GM21723 (cell line): ENCODE measurements at regions not wholly inside any gene's neighbourhood (a gene's known extent, or its start where the extent isn't known, plus 50 kb on each side); places are given as distances from the start of the nearest gene placed in this dataset.

Experiments used
- ATAC-seq: cut with Tn5 transposase; IDR thresholded peaks from one replicate; pipeline ENCODE4 v1.9.1; 2021; ENCODE audit warnings: mild to moderate bottlenecking, moderate library complexity; ENCODE audit not compliant: unreplicated experiment

GRCh38 chr18:6605115-6605869, 124.2 kb upstream of the ARHGAP28 start:
- no peak for ATAC-seq

- no peak for ATAC-seq
These were observed 123.0 kb upstream of the ARHGAP28 start for GRCh38 chr18:6606411-6607085.

- no peak for ATAC-seq
These were observed 122.2 kb upstream of the ARHGAP28 start for GRCh38 chr18:6607343-6607742.

- no peak for ATAC-seq
These were observed 119.8 kb upstream of the ARHGAP28 start for GRCh38 chr18:6609666-6610264.

- no peak for ATAC-seq
These were observed 119.0 kb upstream of the ARHGAP28 start for GRCh38 chr18:6610466-6610865.

- ATAC-seq = no peak
These were observed 115.9 kb upstream of the ARHGAP28 start for GRCh38 chr18:6613581-6613980.

GRCh38 chr18:6614952-6615351, 114.6 kb upstream of the ARHGAP28 start:
- ATAC-seq = no peak

- no peak for ATAC-seq
These were observed 112.5 kb upstream of the ARHGAP28 start for GRCh38 chr18:6616981-6617380.

GRCh38 chr18:6621437-6621836, 108.1 kb upstream of the ARHGAP28 start:
- no peak for ATAC-seq

GRCh38 chr18:6623278-6623677, 106.2 kb upstream of the ARHGAP28 start:
- no peak for ATAC-seq

GRCh38 chr18:6624271-6624660, 105.2 kb upstream of the ARHGAP28 start:
- ATAC-seq = no peak

GRCh38 chr18:6624661-6625311, 104.7 kb upstream of the ARHGAP28 start:
- no peak for ATAC-seq

- ATAC-seq = no peak
These were observed 104.0 kb upstream of the ARHGAP28 start for GRCh38 chr18:6625481-6625880.

- ATAC-seq = no peak
These were observed 103.1 kb upstream of the ARHGAP28 start for GRCh38 chr18:6626457-6626856.

- ATAC-seq = no peak
These were observed 101.9 kb upstream of the ARHGAP28 start for GRCh38 chr18:6627645-6628044.

- ATAC-seq = no peak
These were observed 101.3 kb upstream of the ARHGAP28 start for GRCh38 chr18:6628187-6628586.

- no peak for ATAC-seq
These were observed 99.8 kb upstream of the ARHGAP28 start for GRCh38 chr18:6629635-6630140.

- no peak for ATAC-seq
These were observed 96.2 kb upstream of the ARHGAP28 start for GRCh38 chr18:6633310-6633709.

- ATAC-seq = no peak
These were observed 93.4 kb upstream of the ARHGAP28 start for GRCh38 chr18:6636091-6636490.

GRCh38 chr18:6638447-6638846, 91.1 kb upstream of the ARHGAP28 start:
- ATAC-seq = no peak

- ATAC-seq = no peak
These were observed 90.2 kb upstream of the ARHGAP28 start for GRCh38 chr18:6639305-6639704.
